Spleen (tissue), 7 donors: ENCODE measurements at regions not wholly inside any gene's neighbourhood (a gene's known extent, or its start where the extent isn't known, plus 50 kb on each side); places are given as distances from the start of the nearest gene placed in this dataset.

ENCODE experiments used
- POLR2AphosphoS5 ChIP-seq, 3 donors: sonication (generic); formaldehyde crosslinking; IDR thresholded peaks; one replicate each; pipeline ENCODE4 v1.5.1; 2017; ENCODE audit warnings: antibody characterized with exemption in 3 of 3
- TF ChIP-seq, protein P1 (sequence below), 11 experiments: fragments of 200-600 bp in 7 of 11; fragments of 450-650 bp in 4 of 11; sonication (generic) in 4 of 11; IDR thresholded peaks in 8 of 11; conservative IDR thresholded peaks in 3 of 11; 1 replicate in 7 of 11; 2 replicates in 4 of 11; pipeline versions ENCODE4 v1.4.0 to v1.8.0; 2016 to 2021; ENCODE audit warnings: antibody characterized with exemption in 11 of 11, inconsistent platforms in 4 of 11, mild to moderate bottlenecking in 1 of 11
- donor health status: DM: no; HTN: no; CAD: no; lungs with moderate emphysema.
- donor health status: DM: no; HTN: no; CAD: no.
- donor health status: DM: no; HTN: no; CAD: no.

- TF ChIP-seq, protein P1, sequence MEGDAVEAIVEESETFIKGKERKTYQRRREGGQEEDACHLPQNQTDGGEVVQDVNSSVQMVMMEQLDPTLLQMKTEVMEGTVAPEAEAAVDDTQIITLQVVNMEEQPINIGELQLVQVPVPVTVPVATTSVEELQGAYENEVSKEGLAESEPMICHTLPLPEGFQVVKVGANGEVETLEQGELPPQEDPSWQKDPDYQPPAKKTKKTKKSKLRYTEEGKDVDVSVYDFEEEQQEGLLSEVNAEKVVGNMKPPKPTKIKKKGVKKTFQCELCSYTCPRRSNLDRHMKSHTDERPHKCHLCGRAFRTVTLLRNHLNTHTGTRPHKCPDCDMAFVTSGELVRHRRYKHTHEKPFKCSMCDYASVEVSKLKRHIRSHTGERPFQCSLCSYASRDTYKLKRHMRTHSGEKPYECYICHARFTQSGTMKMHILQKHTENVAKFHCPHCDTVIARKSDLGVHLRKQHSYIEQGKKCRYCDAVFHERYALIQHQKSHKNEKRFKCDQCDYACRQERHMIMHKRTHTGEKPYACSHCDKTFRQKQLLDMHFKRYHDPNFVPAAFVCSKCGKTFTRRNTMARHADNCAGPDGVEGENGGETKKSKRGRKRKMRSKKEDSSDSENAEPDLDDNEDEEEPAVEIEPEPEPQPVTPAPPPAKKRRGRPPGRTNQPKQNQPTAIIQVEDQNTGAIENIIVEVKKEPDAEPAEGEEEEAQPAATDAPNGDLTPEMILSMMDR (IDR thresholded peaks at IDR 0.05 in 8 of 11, conservative IDR thresholded peaks at IDR 0.05 in 3 of 11), result no peak
- TF ChIP-seq POLR2AphosphoS5 (IDR thresholded peaks at IDR 0.05), result no peak
These were observed 74.0 kb upstream of the TERB2 start for GRCh38 chr15:44882499-44882968.
